H1 (cell line): ENCODE measurements at regions not wholly inside any gene's neighbourhood (a gene's known extent, or its start where the extent isn't known, plus 50 kb on each side); places are given as distances from the start of the nearest gene placed in this dataset.

Source experiments
- CTCF ChIA-PET: fragments of 300-600 bp; sonication (Branson Sonifier 250); formaldehyde crosslinking; loops from one replicate; lab custom pipeline; 2021; ENCODE audit not compliant: partially characterized antibody; lab: Charles Lee
- POLR2A ChIA-PET: fragments of 300-600 bp; sonication (Branson Sonifier 250); formaldehyde crosslinking; loops from one replicate; lab custom pipeline; 2021; ENCODE audit warnings: inconsistent platforms; ENCODE audit not compliant: partially characterized antibody; lab: Charles Lee
- DNase-seq, 2 experiments: peaks; one replicate each; pipeline versions ENCODE4 v3.0.0 to v3.0.0-alpha.2; 2010 to 2022; ENCODE audit warnings: low spot score in 2 of 2, low read depth in 1 of 2, mixed read lengths in 1 of 2
- FAIRE-seq: peaks from 2 replicates; lab custom pipeline; 2011; peaks lifted over from hg19 to GRCh38; lab: Jason Lieb, UNC
- H2AFZ ChIP-seq: 2 replicates; pipeline ENCODE4 v1.8.1; 2012; ENCODE audit warnings: low read length, inconsistent platforms
- H2AK5ac ChIP-seq: 2 replicates; pipeline ENCODE4 v1.6.1; 2013; ENCODE audit warnings: low read depth, low read length
- H2BK120ac ChIP-seq: replicated peaks from 2 replicates; pipeline ENCODE3; 2013; ENCODE audit warnings: low read depth, low read length, inconsistent platforms
- H2BK12ac ChIP-seq: 2 replicates; pipeline ENCODE4 v1.6.1; 2013; ENCODE audit warnings: low read depth, low read length
- H2BK15ac ChIP-seq: 2 replicates; pipeline ENCODE4 v1.6.1; 2013; ENCODE audit warnings: low read length
- H2BK20ac ChIP-seq: 2 replicates; pipeline ENCODE4 v1.6.1; 2013; ENCODE audit warnings: low read length
- H2BK5ac ChIP-seq: 2 replicates; pipeline ENCODE4 v1.6.1; 2013; ENCODE audit warnings: low read depth, low read length
- H3K14ac ChIP-seq: 2 replicates; pipeline ENCODE4 v1.6.1; 2013; ENCODE audit warnings: inconsistent platforms; ENCODE audit not compliant: insufficient read length
- H3K18ac ChIP-seq: 2 replicates; pipeline ENCODE4 v1.6.1; 2013; ENCODE audit warnings: low read length; ENCODE audit errors: extremely low read depth
- H3K23ac ChIP-seq: 2 replicates; pipeline ENCODE4 v1.6.1; 2013; ENCODE audit warnings: inconsistent platforms; ENCODE audit not compliant: insufficient read length
- H3K23me2 ChIP-seq: 2 replicates; pipeline ENCODE4 v1.6.1; 2013; ENCODE audit warnings: low read depth, low read length
- H3K27ac ChIP-seq: 2 replicates; pipeline ENCODE4 v1.6.1; 2011; ENCODE audit warnings: low read depth, low read length, inconsistent platforms
- H3K27me3 ChIP-seq, 4 experiments: replicated peaks in 1 of 4; 1 replicate in 1 of 4; 2 replicates in 3 of 4; pipeline versions ENCODE4 v1.6.1 to v1.8.1; 2011 to 2013; ENCODE audit warnings: low read length in 3 of 4, mild to moderate bottlenecking in 3 of 4, inconsistent platforms in 2 of 4, mixed read lengths in 2 of 4, moderate library complexity in 1 of 4; ENCODE audit not compliant: control insufficient read depth in 3 of 4, insufficient read depth in 3 of 4; ENCODE audit errors: extremely low read depth in 1 of 4
- H3K36me3 ChIP-seq, 4 experiments: 2 replicates each; pipeline versions ENCODE4 v1.6.1 to v1.8.1; 2011 to 2013; ENCODE audit warnings: mild to moderate bottlenecking in 4 of 4, low read length in 3 of 4, moderate library complexity in 2 of 4, control low read depth in 1 of 4, inconsistent platforms in 1 of 4; ENCODE audit not compliant: insufficient read depth in 4 of 4, control insufficient read depth in 2 of 4
- H3K4ac ChIP-seq: replicated peaks from 2 replicates; pipeline ENCODE3; 2013; ENCODE audit warnings: low read length, low read depth, mixed read lengths, inconsistent platforms; ENCODE audit not compliant: insufficient read length
- H3K4me1 ChIP-seq, 4 experiments: replicated peaks in 1 of 4; 1 replicate in 1 of 4; 2 replicates in 3 of 4; pipeline versions ENCODE4 v1.6.1 to v1.8.1; 2011 to 2013; ENCODE audit warnings: low read length in 3 of 4, inconsistent platforms in 2 of 4, mixed read lengths in 1 of 4; ENCODE audit not compliant: insufficient read depth in 4 of 4, control insufficient read depth in 3 of 4
- H3K4me2 ChIP-seq, 2 experiments: 2 replicates each; pipeline versions ENCODE4 v1.6.1 to v1.8.1; 2011 to 2013; ENCODE audit warnings: low read depth in 2 of 2, low read length in 2 of 2, control low read depth in 1 of 2, inconsistent platforms in 1 of 2, mild to moderate bottlenecking in 1 of 2; ENCODE audit not compliant: insufficient read depth in 1 of 2
- H3K4me3 ChIP-seq, 4 experiments: fragments of 200-600, 300-600 bp in 1 of 4; sonication (generic), shearing (Covaris generic), sonication (Bioruptor Twin) in 1 of 4; 2 replicates each; pipeline versions ENCODE4 v1.5.1 to v1.8.1; 2011 to 2016; ENCODE audit warnings: low read length in 4 of 4, low read depth in 3 of 4, control low read depth in 2 of 4, inconsistent platforms in 2 of 4, mild to moderate bottlenecking in 2 of 4, mixed read lengths in 1 of 4, moderate library complexity in 1 of 4; ENCODE audit not compliant: insufficient read depth in 2 of 4; ENCODE audit errors: extremely low read depth in 1 of 4
- H3K56ac ChIP-seq: replicated peaks from 2 replicates; pipeline ENCODE3; 2013; ENCODE audit warnings: low read depth, mild to moderate bottlenecking, mixed read lengths, low read length, inconsistent platforms; ENCODE audit not compliant: insufficient read length
- H3K79me1 ChIP-seq: 2 replicates; pipeline ENCODE4 v1.6.1; 2013; ENCODE audit warnings: low read depth, low read length, control low read depth
- H3K79me2 ChIP-seq, 2 experiments: 2 replicates each; pipeline versions ENCODE4 v1.6.1 to v1.8.1; 2012 to 2013; ENCODE audit warnings: low read length in 2 of 2, mild to moderate bottlenecking in 2 of 2, inconsistent platforms in 1 of 2; ENCODE audit not compliant: insufficient read depth in 2 of 2, control insufficient read depth in 1 of 2
- H3K9ac ChIP-seq, 4 experiments: replicated peaks in 1 of 4; 1 replicate in 1 of 4; 2 replicates in 3 of 4; pipeline versions ENCODE4 v1.6.1 to v1.8.1; 2011 to 2013; ENCODE audit warnings: low read depth in 3 of 4, low read length in 3 of 4, control low read depth in 2 of 4, mild to moderate bottlenecking in 2 of 4, moderate library complexity in 2 of 4, inconsistent platforms in 1 of 4; ENCODE audit errors: extremely low read depth in 1 of 4
- H3K9me3 ChIP-seq, 2 experiments: 2 replicates each; pipeline versions ENCODE4 v1.6.1 to v1.8.1; 2012 to 2013; ENCODE audit warnings: mild to moderate bottlenecking in 2 of 2, moderate library complexity in 2 of 2, control low read depth in 1 of 2, inconsistent platforms in 1 of 2, low read depth in 1 of 2, low read length in 1 of 2, mixed read lengths in 1 of 2; ENCODE audit not compliant: insufficient read depth in 2 of 2
- H4K20me1 ChIP-seq, 2 experiments: replicated peaks in 1 of 2; 2 replicates each; pipeline versions ENCODE3 to v1.8.1; 2011 to 2013; ENCODE audit warnings: inconsistent platforms in 2 of 2, low read length in 2 of 2, mild to moderate bottlenecking in 1 of 2; ENCODE audit not compliant: insufficient read depth in 2 of 2, control insufficient read depth in 1 of 2
- H4K5ac ChIP-seq: 2 replicates; pipeline ENCODE4 v1.6.1; 2013; ENCODE audit warnings: low read length, low read depth, mixed read lengths, inconsistent platforms; ENCODE audit not compliant: insufficient read length
- H4K8ac ChIP-seq: 2 replicates; pipeline ENCODE4 v1.8.0; 2013; ENCODE audit warnings: mild to moderate bottlenecking, moderate library complexity, low read length, inconsistent platforms; ENCODE audit not compliant: insufficient read depth; ENCODE audit errors: extremely low read depth
- H4K91ac ChIP-seq: replicated peaks from 2 replicates; pipeline ENCODE3; 2013; ENCODE audit warnings: low read length, mixed read lengths, inconsistent platforms; ENCODE audit not compliant: insufficient read length
- CEBPB ChIP-seq: IDR thresholded peaks from 2 replicates; pipeline ENCODE4 v1.6.1; 2012; ENCODE audit warnings: low read depth, low read length
- CREB1 ChIP-seq: IDR thresholded peaks from 2 replicates; pipeline ENCODE4 v1.6.1; 2012; ENCODE audit warnings: inconsistent platforms
- GABPA ChIP-seq: IDR thresholded peaks from 2 replicates; pipeline ENCODE4 v1.6.1; 2011; ENCODE audit warnings: mild to moderate bottlenecking, low read length, moderate library complexity, borderline replicate concordance; ENCODE audit not compliant: insufficient read depth
- MAFK ChIP-seq: IDR thresholded peaks from 2 replicates; pipeline ENCODE4 v1.6.1; 2012; ENCODE audit warnings: low read depth, mild to moderate bottlenecking, improper control_type of control experiment, low read length
- POLR2A ChIP-seq, 2 experiments: IDR thresholded peaks; 1 replicate in 1 of 2; 2 replicates in 1 of 2; pipeline ENCODE4 v1.6.1; 2011; ENCODE audit warnings: low read depth in 2 of 2, low read length in 2 of 2, mild to moderate bottlenecking in 2 of 2; ENCODE audit errors: control extremely low read depth in 1 of 2
- RAD21 ChIP-seq, 2 experiments: IDR thresholded peaks in 1 of 2; conservative IDR thresholded peaks in 1 of 2; 2 replicates each; pipeline ENCODE4 v1.6.1; 2011; ENCODE audit warnings: low read depth in 2 of 2, low read length in 2 of 2, improper control_type of control experiment in 1 of 2, inconsistent platforms in 1 of 2, mild to moderate bottlenecking in 1 of 2, moderate library complexity in 1 of 2
- SIRT6 ChIP-seq: IDR thresholded peaks from one replicate; pipeline ENCODE4 v1.7.1; 2012; ENCODE audit warnings: low read length, inconsistent platforms
- TAF7 ChIP-seq: optimal IDR thresholded peaks from 2 replicates; pipeline ENCODE3; 2011; ENCODE audit warnings: low read depth, mild to moderate bottlenecking, inconsistent platforms, low read length, moderate library complexity, borderline replicate concordance
- WGBS, 2 experiments: shearing (Covaris generic) in 1 of 2; methylation state at CpG; one replicate each; pipeline versions ENCODE4 v1.1.6 to v1.1.7; 2013 to 2015; ENCODE audit warnings: low lambda C conversion rate in 2 of 2, mixed read lengths in 2 of 2, inconsistent platforms in 1 of 2, low coverage in 1 of 2, missing lambda C conversion rate in 1 of 2; ENCODE audit not compliant: insufficient replicate concordance in 2 of 2, insufficient coverage in 1 of 2, insufficient read length in 1 of 2; ENCODE audit errors: extremely low coverage in 1 of 2, missing lambda C conversion rate in 1 of 2; 5-methylcytosine and 5-hydroxymethylcytosine counted together

- H2BK15ac ChIP-seq: no peak overlapping the region
- H3K9me3 ChIP-seq: no peaks in the 10 kb centered on the region
- H3K56ac ChIP-seq: no peak overlapping the region
- H3K27ac ChIP-seq: no peak overlapping the region
- ChIA-PET CTCF (no interaction called here), POLR2A (no interaction called here)
- no peaks in the 10 kb centered on the region for H3K23me2 ChIP-seq
- H3K18ac ChIP-seq: no peak overlapping the region
- no peaks in the 10 kb centered on the region for H4K20me1 ChIP-seq
- H3K79me1 ChIP-seq: no peaks in the 10 kb centered on the region
- DNase-seq: no peak
- no peaks in the 10 kb centered on the region for H3K79me2 ChIP-seq
- no peak overlapping the region for H3K14ac ChIP-seq
- H2AFZ ChIP-seq: peak overlapping the region; percentile 40; the same call in 1 of the 2 replicates
- no peaks in the 10 kb centered on the region for H3K27me3 ChIP-seq
- H3K23ac ChIP-seq: no peak overlapping the region
- WGBS, 2 experiments: 83% methylated on average over 2 of the region's 2 CpGs; no CpG with 5 or more reads in 1 of the 2 experiments
- H2BK12ac ChIP-seq: no peak overlapping the region
- H2BK5ac ChIP-seq: no peak overlapping the region
- no peak overlapping the region for H2BK20ac ChIP-seq
- H3K4me1 ChIP-seq: peaks cover 0 to 6% (median 1%) of the 10 kb centered on the region in 4 experiments; a peak in 3 of 7 replicates
- H3K36me3 ChIP-seq: no peaks in the 10 kb centered on the region
- H3K4me3 ChIP-seq: no peak overlapping the region
- FAIRE-seq: no peak
- H3K4me2 ChIP-seq: no peak overlapping the region
- no peak overlapping the region for H4K8ac ChIP-seq
- no peak overlapping the region for H4K5ac ChIP-seq
- no peak overlapping the region for H3K9ac ChIP-seq
- H2BK120ac ChIP-seq: no peak overlapping the region
- no peak overlapping the region for H3K4ac ChIP-seq
- TF ChIP-seq GABPA (no peak), MAFK (no peak), SIRT6 (no peak), CREB1 (no peak), CEBPB (no peak), RAD21 (IDR thresholded peaks at IDR 0.05 in 1 of 2, conservative IDR thresholded peaks at IDR 0.05 in 1 of 2; ENCODE audit: low read depth in 2 of 2, low read length in 2 of 2) (no peak), POLR2A (IDR thresholded peaks at IDR 0.05; ENCODE audit: control extremely low read depth in 1 of 2, low read depth in 2 of 2, low read length in 2 of 2) (no peak), TAF7 (no peak)
- H2AK5ac ChIP-seq: no peak overlapping the region
- H4K91ac ChIP-seq: peak overlapping the region; percentile 77
Measured at GRCh38 chr1:87720561-87720960, 391.9 kb downstream of the LMO4 start.
